DND-41 (cell line): ENCODE measurements at regions not wholly inside any gene's neighbourhood (a gene's known extent, or its start where the extent isn't known, plus 50 kb on each side); places are given as distances from the start of the nearest gene placed in this dataset.

ENCODE experiments used
- ATAC-seq: fragments of 200-7000 bp; cut with Tn5 transposase; 3 replicates; pipeline ENCODE4 v1.9.1; 2021; ENCODE audit warnings: low read depth; ENCODE audit not compliant: insufficient read depth
- DNase-seq: peaks from one replicate; pipeline ENCODE4 v3.0.0-alpha.2; 2020
- H2AFZ ChIP-seq: 2 replicates; pipeline ENCODE4 v1.6.0; 2012; ENCODE audit warnings: low read depth, low read length
- H3K27ac ChIP-seq: 2 replicates; pipeline ENCODE4 v1.5.1; 2012; ENCODE audit warnings: low read length, inconsistent platforms
- H3K27me3 ChIP-seq: fragments of 200-600 bp; sonication (generic); 2 replicates; pipeline ENCODE4 v1.6.0; 2012; ENCODE audit warnings: low read length, mild to moderate bottlenecking, inconsistent platforms; ENCODE audit not compliant: insufficient read depth, poor library complexity
- H3K36me3 ChIP-seq: 2 replicates; pipeline ENCODE4 v1.5.1; 2012; ENCODE audit warnings: low read length, inconsistent platforms; ENCODE audit not compliant: insufficient read depth
- H3K4me1 ChIP-seq: 2 replicates; pipeline ENCODE4 v1.5.1; 2012; ENCODE audit warnings: mild to moderate bottlenecking, low read length; ENCODE audit not compliant: insufficient read depth
- H3K4me2 ChIP-seq: 2 replicates; pipeline ENCODE4 v1.6.0; 2012; ENCODE audit warnings: mild to moderate bottlenecking, moderate library complexity, low read length, inconsistent platforms; ENCODE audit not compliant: insufficient read depth
- H3K4me3 ChIP-seq, 2 experiments: fragments of 200-600 bp in 1 of 2; shearing (Covaris generic) in 1 of 2; 2 replicates each; pipeline ENCODE4 v1.5.1; 2012 to 2016; ENCODE audit warnings: inconsistent platforms in 2 of 2, low read length in 2 of 2, mild to moderate bottlenecking in 2 of 2, low read depth in 1 of 2, moderate library complexity in 1 of 2
- H3K79me2 ChIP-seq: 2 replicates; pipeline ENCODE4 v1.6.0; 2012; ENCODE audit warnings: low read length, inconsistent platforms; ENCODE audit not compliant: insufficient read depth
- H3K9ac ChIP-seq: 2 replicates; pipeline ENCODE4 v1.6.0; 2012; ENCODE audit warnings: low read depth, mild to moderate bottlenecking, inconsistent platforms, low read length, moderate library complexity
- H3K9me3 ChIP-seq: 2 replicates; pipeline ENCODE4 v1.5.1; 2012; ENCODE audit warnings: low read length, moderate library complexity, mild to moderate bottlenecking, inconsistent platforms; ENCODE audit not compliant: insufficient read depth, severe bottlenecking
- H4K20me1 ChIP-seq: 2 replicates; pipeline ENCODE4 v1.6.0; 2012; ENCODE audit warnings: low read length; ENCODE audit not compliant: insufficient read depth
- EZH2 ChIP-seq: IDR thresholded peaks from 3 replicates; pipeline ENCODE4 v1.6.1; 2012; ENCODE audit warnings: borderline replicate concordance, low read depth, mild to moderate bottlenecking, moderate library complexity, low read length, inconsistent platforms; ENCODE audit not compliant: severe bottlenecking
- TF ChIP-seq, protein P1 (sequence below): IDR thresholded peaks from 2 replicates; pipeline ENCODE4 v1.5.1; 2012; ENCODE audit warnings: borderline replicate concordance, low read length, moderate library complexity, mild to moderate bottlenecking; ENCODE audit not compliant: poor library complexity, severe bottlenecking; ENCODE audit errors: extremely low read depth

DNA sequence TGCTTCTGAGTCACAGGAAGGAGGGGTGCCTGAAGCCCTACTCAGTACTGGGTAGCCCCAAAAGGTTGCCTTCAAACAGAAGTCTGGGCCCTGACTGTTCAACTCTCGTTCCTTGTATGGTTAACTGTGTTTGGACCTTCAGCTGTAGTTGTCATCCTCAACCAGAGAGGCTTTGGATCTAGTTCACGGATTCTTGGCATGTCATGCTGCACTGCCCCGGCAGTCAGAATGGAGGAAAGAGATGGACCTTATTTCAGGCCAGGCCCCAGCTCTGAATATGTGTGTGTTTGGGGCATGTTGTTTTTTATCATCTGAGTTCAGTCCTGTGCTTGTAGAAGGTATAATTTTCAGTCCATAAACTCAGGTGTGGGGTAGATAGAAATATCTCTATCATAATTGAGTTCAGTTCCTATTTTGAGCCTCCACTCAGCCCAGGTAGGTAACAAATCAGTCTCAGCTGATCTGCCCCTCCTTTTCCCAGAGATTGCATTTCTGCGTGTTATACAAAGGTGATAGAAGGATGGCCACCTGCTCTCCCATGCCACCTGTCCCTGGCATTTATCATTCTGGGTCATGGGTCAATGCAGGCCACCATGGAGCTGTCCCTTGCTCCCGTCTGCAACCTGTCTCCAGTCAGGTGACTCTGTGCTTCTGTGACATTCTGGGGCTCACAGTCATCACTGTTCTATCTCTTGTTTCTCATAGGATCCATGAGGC is 127.5 kb upstream of the CPEB4 start:
- Histone ChIP-seq H3K79me2 (no peaks in the 10 kb centered on the region), H3K9ac (no peak overlapping the region), H3K36me3 (no peaks in the 10 kb centered on the region), H3K9me3 (no peaks in the 10 kb centered on the region), H3K4me3 (no peak overlapping the region), H4K20me1 (no peaks in the 10 kb centered on the region), H3K27ac (no peak overlapping the region), H3K4me2 (no peak overlapping the region), H2AFZ (no peak overlapping the region), H3K27me3 (no peaks in the 10 kb centered on the region), H3K4me1 (no peaks in the 10 kb centered on the region)
- TF ChIP-seq, protein P1, sequence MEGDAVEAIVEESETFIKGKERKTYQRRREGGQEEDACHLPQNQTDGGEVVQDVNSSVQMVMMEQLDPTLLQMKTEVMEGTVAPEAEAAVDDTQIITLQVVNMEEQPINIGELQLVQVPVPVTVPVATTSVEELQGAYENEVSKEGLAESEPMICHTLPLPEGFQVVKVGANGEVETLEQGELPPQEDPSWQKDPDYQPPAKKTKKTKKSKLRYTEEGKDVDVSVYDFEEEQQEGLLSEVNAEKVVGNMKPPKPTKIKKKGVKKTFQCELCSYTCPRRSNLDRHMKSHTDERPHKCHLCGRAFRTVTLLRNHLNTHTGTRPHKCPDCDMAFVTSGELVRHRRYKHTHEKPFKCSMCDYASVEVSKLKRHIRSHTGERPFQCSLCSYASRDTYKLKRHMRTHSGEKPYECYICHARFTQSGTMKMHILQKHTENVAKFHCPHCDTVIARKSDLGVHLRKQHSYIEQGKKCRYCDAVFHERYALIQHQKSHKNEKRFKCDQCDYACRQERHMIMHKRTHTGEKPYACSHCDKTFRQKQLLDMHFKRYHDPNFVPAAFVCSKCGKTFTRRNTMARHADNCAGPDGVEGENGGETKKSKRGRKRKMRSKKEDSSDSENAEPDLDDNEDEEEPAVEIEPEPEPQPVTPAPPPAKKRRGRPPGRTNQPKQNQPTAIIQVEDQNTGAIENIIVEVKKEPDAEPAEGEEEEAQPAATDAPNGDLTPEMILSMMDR: no peak
- no peak for TF ChIP-seq EZH2
- DNase-seq (no peak), ATAC-seq (no peak)

DNA sequence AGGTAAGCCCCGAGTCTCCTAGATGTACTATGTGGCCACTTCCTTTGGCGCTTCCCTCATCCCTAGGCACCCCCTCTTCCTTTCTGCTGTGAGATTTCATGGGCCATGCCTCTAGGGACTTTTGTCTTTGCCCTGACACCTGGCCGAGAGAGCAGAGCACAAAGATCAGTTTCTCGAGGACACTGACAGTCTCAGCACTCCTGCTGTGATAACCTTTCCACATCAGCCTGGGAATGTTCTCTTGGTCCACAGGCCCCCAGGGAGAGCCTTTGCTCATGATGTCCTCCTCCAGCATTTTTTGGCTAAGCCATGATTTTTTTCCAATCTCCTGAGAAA is 127.0 kb upstream of the CPEB4 start:
- Histone ChIP-seq H2AFZ (no peak overlapping the region), H3K27ac (no peak overlapping the region), H4K20me1 (no peaks in the 10 kb centered on the region), H3K27me3 (no peaks in the 10 kb centered on the region), H3K79me2 (no peaks in the 10 kb centered on the region), H3K36me3 (no peaks in the 10 kb centered on the region), H3K4me1 (no peaks in the 10 kb centered on the region), H3K4me2 (no peak overlapping the region), H3K9ac (no peak overlapping the region), H3K9me3 (no peaks in the 10 kb centered on the region), H3K4me3 (no peak overlapping the region)
- no peak for ATAC-seq
- TF ChIP-seq, protein P1: no peak
- TF ChIP-seq EZH2: no peak
- DNase-seq: no peak

DNA sequence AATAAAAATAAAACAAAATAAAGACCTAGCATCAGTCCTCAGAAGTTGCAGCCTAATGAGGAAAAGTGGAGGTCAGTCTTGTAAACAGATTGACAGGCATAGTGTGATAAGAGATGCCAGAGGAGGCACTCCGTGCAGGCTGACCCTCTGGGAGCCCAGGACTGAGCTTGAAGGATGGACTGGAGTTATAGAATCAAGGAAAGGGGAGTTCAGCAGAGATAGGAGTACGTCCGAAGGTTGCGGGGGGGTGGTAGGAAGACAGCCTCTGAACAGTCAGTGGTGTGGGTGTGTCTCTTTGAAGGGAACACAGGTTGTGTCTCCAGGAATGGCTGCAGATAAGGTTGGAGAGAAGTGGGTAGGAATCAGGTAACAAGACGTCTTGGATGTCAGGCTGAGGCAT is 126.1 kb upstream of the CPEB4 start:
- no peak overlapping the region for H3K4me3 ChIP-seq
- no peaks in the 10 kb centered on the region for H3K79me2 ChIP-seq
- H3K4me1 ChIP-seq: no peaks in the 10 kb centered on the region
- no peaks in the 10 kb centered on the region for H3K9me3 ChIP-seq
- no peak for DNase-seq
- no peak overlapping the region for H2AFZ ChIP-seq
- H3K9ac ChIP-seq: no peak overlapping the region
- H3K27me3 ChIP-seq: no peaks in the 10 kb centered on the region
- no peaks in the 10 kb centered on the region for H3K36me3 ChIP-seq
- TF ChIP-seq, protein P1: no peak
- no peak for TF ChIP-seq EZH2
- H3K27ac ChIP-seq: no peak overlapping the region
- no peak for ATAC-seq
- no peak overlapping the region for H3K4me2 ChIP-seq
- H4K20me1 ChIP-seq: no peaks in the 10 kb centered on the region
